Left kidney (tissue), 1 donor: ENCODE measurements at regions not wholly inside any gene's neighbourhood (a gene's known extent, or its start where the extent isn't known, plus 50 kb on each side); places are given as distances from the start of the nearest gene placed in this dataset.
A peak's percentile ranks its signal among the peaks of the same experiment; 100 is the strongest.
"Not testable (repeated sequence)": the region's sequence is repeated elsewhere in the genome, so short reads cannot be mapped to it uniquely, and the experiment has no call there.

Experiments
- DNase-seq: peaks from one replicate; pipeline ENCODE4 v3.0.0-alpha.2; 2013

GRCh38 chr2:4695281-4695861 lies 992.0 kb downstream of the DCDC2C start:
- no peak for DNase-seq

DNA sequence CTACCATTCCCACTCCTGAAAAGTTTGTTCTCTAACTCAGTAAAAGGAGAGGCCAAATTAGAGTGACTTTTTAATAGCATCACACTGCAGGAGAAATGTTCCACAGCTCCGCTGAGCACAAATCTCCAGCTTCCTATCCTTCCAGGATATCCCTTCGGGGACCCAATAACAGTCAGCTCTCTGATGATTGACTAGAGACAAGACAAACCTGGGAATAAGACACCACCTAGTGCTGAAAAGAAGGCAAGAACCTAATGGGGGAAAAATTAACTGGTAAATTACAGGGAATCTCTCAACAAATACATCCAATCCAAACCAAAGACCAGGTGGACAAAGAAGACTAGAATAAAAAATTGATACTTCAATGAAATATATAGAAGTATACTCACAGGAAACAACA lies 977.1 kb upstream of the SOX11 start:
- no peak for DNase-seq

GRCh38 chr2:4718777-4719176 lies 973.4 kb upstream of the SOX11 start:
- no peak for DNase-seq

GRCh38 chr2:4725618-4726017 lies 966.6 kb upstream of the SOX11 start:
- no peak for DNase-seq

- DNase-seq, result no peak
Measured at GRCh38 chr2:4732560-4732959, 959.6 kb upstream of the SOX11 start.

- peak; percentile 53 for DNase-seq
Measured at GRCh38 chr2:4745056-4745991, 946.9 kb upstream of the SOX11 start.

GRCh38 chr2:4753721-4754120 lies 938.5 kb upstream of the SOX11 start:
- DNase-seq, result no peak

DNA sequence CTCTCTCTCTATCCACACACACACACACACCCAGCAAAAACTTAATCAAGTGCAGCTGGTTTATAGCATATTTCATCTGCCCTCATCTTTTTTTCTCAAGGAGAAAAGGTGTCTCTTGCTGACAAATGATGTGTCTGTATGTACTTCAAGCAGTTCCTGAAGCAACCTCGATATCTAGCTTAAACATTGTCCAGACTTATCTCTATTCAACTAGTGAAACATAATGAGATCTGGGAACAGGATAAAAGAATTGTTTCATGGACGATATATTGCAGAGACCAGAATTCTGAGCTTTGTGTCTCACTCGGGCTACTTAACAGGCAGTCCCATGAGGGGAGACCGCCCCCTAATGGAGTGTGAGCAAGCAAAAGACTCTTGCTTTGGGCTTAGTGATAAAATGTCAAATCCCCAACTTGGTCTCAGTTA lies 929.2 kb upstream of the SOX11 start:
- peak; percentile 77 for DNase-seq

DNA sequence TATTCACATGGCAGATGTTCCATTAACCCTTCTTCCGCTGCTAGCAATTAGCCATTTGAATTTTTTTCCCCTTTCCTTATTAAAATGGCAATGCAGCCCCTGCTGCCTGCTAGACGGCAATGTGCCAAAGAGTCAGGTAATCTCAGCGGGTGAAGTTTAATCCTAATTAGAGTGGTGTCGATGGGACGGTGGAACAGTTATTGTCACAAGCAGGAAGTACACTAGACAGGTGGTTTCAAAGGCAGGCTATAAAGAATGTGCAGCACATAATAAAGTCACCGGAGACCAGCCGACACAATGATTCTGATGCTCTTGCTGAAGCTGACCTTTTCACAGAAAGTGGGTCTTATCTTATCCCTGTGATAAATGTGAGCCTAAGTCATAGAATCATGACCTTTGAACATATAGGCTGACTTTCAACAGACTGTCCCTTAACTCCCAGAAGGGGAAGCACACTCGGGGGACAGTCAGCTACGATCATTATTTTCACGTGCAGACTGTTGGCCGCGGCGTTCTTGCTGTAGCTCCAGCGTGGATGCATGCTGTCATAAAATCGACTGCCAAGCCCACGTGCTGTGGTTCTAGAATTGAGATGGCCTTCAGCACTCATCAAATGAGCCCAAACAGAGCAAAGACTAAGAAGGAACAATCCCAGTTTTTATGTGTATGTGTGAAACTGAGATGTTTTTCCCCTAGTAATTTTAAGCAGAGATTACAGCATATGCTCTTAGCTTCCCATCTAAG lies 926.2 kb upstream of the SOX11 start:
- no peak for DNase-seq

GRCh38 chr2:4775668-4776067 lies 916.5 kb upstream of the SOX11 start:
- DNase-seq, result no peak

- no peak for DNase-seq
Measured at GRCh38 chr2:4780679-4781078, 911.5 kb upstream of the SOX11 start.

- DNase-seq, result no peak
Measured at GRCh38 chr2:4782647-4783046, 909.5 kb upstream of the SOX11 start.

GRCh38 chr2:4791488-4791887 lies 900.7 kb upstream of the SOX11 start:
- DNase-seq, result peak; percentile 3

GRCh38 chr2:4792126-4792525 lies 900.1 kb upstream of the SOX11 start:
- DNase-seq, result no peak

- DNase-seq, result no peak
Measured at GRCh38 chr2:4803396-4803795, 888.8 kb upstream of the SOX11 start.

DNA sequence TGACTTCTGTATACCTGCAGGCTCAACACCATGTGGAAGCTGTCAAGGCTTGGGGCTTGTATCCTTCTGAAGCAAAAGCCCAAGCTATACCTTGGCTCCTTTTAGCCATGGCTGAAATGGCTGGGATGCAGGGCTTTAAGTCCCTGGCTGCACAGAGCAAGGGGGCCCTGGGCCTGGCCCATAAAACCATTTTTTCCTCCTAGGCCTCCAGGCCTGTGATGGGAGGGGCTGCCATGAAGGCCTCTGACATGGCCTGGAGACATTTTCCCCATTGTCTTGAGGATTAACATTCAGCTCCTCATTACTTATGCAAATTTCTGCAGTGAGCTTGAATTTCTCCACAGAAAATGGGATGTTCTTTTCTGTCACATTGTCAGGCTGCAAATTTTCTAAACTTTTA lies 878.0 kb upstream of the SOX11 start:
- not testable (repeated sequence) for DNase-seq

DNA sequence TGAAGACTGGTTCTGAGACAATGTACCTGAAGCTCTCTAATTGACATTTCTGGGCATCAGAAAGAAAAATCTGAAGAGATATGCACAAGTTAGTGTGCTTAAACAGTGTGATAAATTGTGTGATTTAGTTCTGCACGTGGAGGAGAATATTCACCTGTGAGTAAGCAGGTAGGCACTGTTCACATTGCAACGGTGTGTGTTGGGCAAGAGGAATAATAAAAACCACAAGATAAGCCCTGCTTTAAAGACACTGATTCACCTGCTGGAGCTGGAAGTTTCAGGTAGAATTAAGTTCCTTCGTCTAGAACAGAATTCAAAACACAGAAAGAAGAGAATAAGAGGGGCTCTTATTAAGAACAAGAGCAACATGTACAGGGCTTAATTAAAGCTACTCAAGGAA lies 864.3 kb upstream of the SOX11 start:
- no peak for DNase-seq

GRCh38 chr2:4828682-4829374 lies 863.4 kb upstream of the SOX11 start:
- no peak for DNase-seq

GRCh38 chr2:4831751-4832150 lies 860.4 kb upstream of the SOX11 start:
- no peak for DNase-seq

- DNase-seq, result no peak
Measured at GRCh38 chr2:4832642-4833041, 859.5 kb upstream of the SOX11 start.

GRCh38 chr2:4838626-4839025 lies 853.6 kb upstream of the SOX11 start:
- no peak for DNase-seq

DNA sequence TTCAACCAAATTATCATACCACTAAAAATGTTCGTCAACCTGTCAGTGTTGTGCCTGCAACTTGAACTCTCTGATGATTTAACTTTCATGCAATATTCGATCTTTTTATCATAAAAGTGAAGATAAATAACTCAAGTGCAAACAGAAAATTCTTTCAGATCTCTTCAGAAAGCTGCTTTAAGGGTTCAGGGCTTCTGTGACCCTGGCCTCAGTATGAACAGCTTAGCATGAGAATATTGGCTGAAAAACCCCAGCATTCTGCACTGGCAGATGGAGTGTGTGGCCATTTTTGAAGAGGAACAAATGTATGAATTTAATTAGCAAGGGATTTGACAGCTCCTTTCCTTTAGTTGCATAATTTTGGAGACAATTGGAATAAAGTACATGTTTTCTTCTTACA lies 851.4 kb upstream of the SOX11 start:
- peak; percentile 30 for DNase-seq
